H9 (cell line): ENCODE measurements at regions not wholly inside any gene's neighbourhood (a gene's known extent, or its start where the extent isn't known, plus 50 kb on each side); places are given as distances from the start of the nearest gene placed in this dataset.

Experiments used
- DNase-seq: peaks from one replicate; pipeline ENCODE4 v3.0.0-alpha.2; 2017
- H2AFZ ChIP-seq: one replicate; pipeline ENCODE4 v1.6.1; 2013; ENCODE audit warnings: mild to moderate bottlenecking, low read length, control low read depth, moderate library complexity
- H2AK5ac ChIP-seq: 2 replicates; pipeline ENCODE4 v1.6.1; 2013; ENCODE audit warnings: low read length, control low read depth, mixed read lengths; ENCODE audit not compliant: insufficient read length
- H2BK120ac ChIP-seq: one replicate; pipeline ENCODE4 v1.6.1; 2013; ENCODE audit warnings: low read depth, mild to moderate bottlenecking, low read length, control low read depth, inconsistent platforms; ENCODE audit not compliant: poor library complexity, severe bottlenecking
- H2BK12ac ChIP-seq: 2 replicates; pipeline ENCODE4 v1.6.1; 2013; ENCODE audit warnings: low read length, control low read depth, mixed read lengths, low read depth; ENCODE audit not compliant: insufficient read length
- H2BK15ac ChIP-seq: 2 replicates; pipeline ENCODE4 v1.6.1; 2013; ENCODE audit warnings: low read depth, low read length, control low read depth
- H2BK20ac ChIP-seq: one replicate; pipeline ENCODE4 v1.6.1; 2013; ENCODE audit warnings: low read depth, mild to moderate bottlenecking, low read length, control low read depth, inconsistent platforms; ENCODE audit not compliant: poor library complexity, severe bottlenecking
- H2BK5ac ChIP-seq: 2 replicates; pipeline ENCODE4 v1.6.1; 2013; ENCODE audit warnings: low read length, control low read depth, mixed read lengths; ENCODE audit not compliant: insufficient read length
- H3K14ac ChIP-seq: 2 replicates; pipeline ENCODE4 v1.6.1; 2013; ENCODE audit warnings: low read length, control low read depth; ENCODE audit not compliant: insufficient read depth
- H3K18ac ChIP-seq: 2 replicates; pipeline ENCODE4 v1.6.1; 2013; ENCODE audit warnings: low read depth, mild to moderate bottlenecking, mixed read lengths, low read length, control low read depth; ENCODE audit not compliant: insufficient read length
- H3K23ac ChIP-seq: 2 replicates; pipeline ENCODE4 v1.6.1; 2013; ENCODE audit warnings: low read length, control low read depth, mixed read lengths, low read depth; ENCODE audit not compliant: insufficient read length
- H3K23me2 ChIP-seq: 2 replicates; pipeline ENCODE4 v1.6.1; 2013; ENCODE audit warnings: low read depth, mild to moderate bottlenecking, mixed read lengths, low read length, control low read depth; ENCODE audit not compliant: insufficient read length, poor library complexity, severe bottlenecking
- H3K27ac ChIP-seq: 2 replicates; pipeline ENCODE4 v1.5.1; 2013; ENCODE audit warnings: low read length, control low read depth, mixed read lengths, low read depth; ENCODE audit not compliant: insufficient read length
- H3K27me3 ChIP-seq: 2 replicates; pipeline ENCODE4 v1.6.1; 2013; ENCODE audit warnings: low read length, control low read depth, inconsistent platforms; ENCODE audit not compliant: insufficient read depth
- H3K4ac ChIP-seq: 2 replicates; pipeline ENCODE4 v1.6.1; 2013; ENCODE audit warnings: low read depth, mild to moderate bottlenecking, control low read depth, inconsistent platforms, low read length, moderate library complexity
- H3K4me1 ChIP-seq: 2 replicates; pipeline ENCODE4 v1.6.1; 2013; ENCODE audit warnings: low read length, control low read depth, inconsistent platforms; ENCODE audit not compliant: insufficient read depth
- H3K4me2 ChIP-seq: 2 replicates; pipeline ENCODE4 v1.6.1; 2013; ENCODE audit warnings: low read length, control low read depth, mixed read lengths; ENCODE audit not compliant: insufficient read length, insufficient read depth
- H3K56ac ChIP-seq: 2 replicates; pipeline ENCODE4 v1.6.1; 2013; ENCODE audit warnings: low read depth, mild to moderate bottlenecking, mixed read lengths, low read length, control low read depth; ENCODE audit not compliant: insufficient read length
- H3K79me1 ChIP-seq: 2 replicates; pipeline ENCODE4 v1.6.1; 2013; ENCODE audit warnings: low read depth, mild to moderate bottlenecking, moderate library complexity, low read length, control low read depth, inconsistent platforms; ENCODE audit not compliant: insufficient read depth, poor library complexity, severe bottlenecking
- H3K79me2 ChIP-seq: 2 replicates; pipeline ENCODE4 v1.6.1; 2013; ENCODE audit warnings: low read length, control low read depth, inconsistent platforms; ENCODE audit not compliant: insufficient read depth
- H3K9ac ChIP-seq: 2 replicates; pipeline ENCODE4 v1.6.1; 2013; ENCODE audit warnings: low read length, control low read depth, mixed read lengths; ENCODE audit not compliant: insufficient read length; ENCODE audit errors: extremely low read depth
- H3K9me3 ChIP-seq: one replicate; pipeline ENCODE4 v1.6.1; 2013; ENCODE audit warnings: low read depth, low read length, inconsistent platforms; ENCODE audit not compliant: control insufficient read depth
- H3T11ph ChIP-seq: one replicate; pipeline ENCODE4 v1.6.1; 2013; ENCODE audit warnings: mild to moderate bottlenecking, low read length, control low read depth, inconsistent platforms
- H4K20me1 ChIP-seq: one replicate; pipeline ENCODE4 v1.6.1; 2013; ENCODE audit not compliant: control insufficient read depth, insufficient read length, insufficient read depth
- H4K5ac ChIP-seq: 2 replicates; pipeline ENCODE4 v1.6.1; 2013; ENCODE audit warnings: low read depth, mild to moderate bottlenecking, mixed read lengths, low read length, control low read depth; ENCODE audit not compliant: insufficient read length
- H4K8ac ChIP-seq: replicated peaks from 2 replicates; pipeline ENCODE4 v1.6.1; 2013; ENCODE audit warnings: low read length, control low read depth, mixed read lengths, low read depth; ENCODE audit not compliant: insufficient read length
- H4K91ac ChIP-seq: 2 replicates; pipeline ENCODE4 v1.6.1; 2013; ENCODE audit warnings: low read depth, mild to moderate bottlenecking, moderate library complexity, mixed read lengths, low read length, control low read depth; ENCODE audit not compliant: insufficient read length
- H3K27ac Mint-ChIP-seq, 3 experiments: 2 replicates in 2 of 3; 3 replicates in 1 of 3; pipeline ENCODE4 v1.8.0; 2020 to 2021; ENCODE audit warnings: mixed read lengths in 3 of 3, mild to moderate bottlenecking in 1 of 3, moderate library complexity in 1 of 3
- H3K27me3 Mint-ChIP-seq: 2 replicates; pipeline ENCODE4 v1.8.0; 2021; ENCODE audit warnings: low read depth, mild to moderate bottlenecking, moderate library complexity, mixed read lengths
- H3K36me3 Mint-ChIP-seq, 3 experiments: 2 replicates in 2 of 3; 3 replicates in 1 of 3; pipeline ENCODE4 v1.8.0; 2020 to 2021; ENCODE audit warnings: low read depth in 3 of 3, mixed read lengths in 3 of 3; ENCODE audit not compliant: insufficient read depth in 1 of 3
- H3K4me1 Mint-ChIP-seq, 2 experiments: 2 replicates each; pipeline ENCODE4 v1.8.0; 2020; ENCODE audit warnings: mixed read lengths in 2 of 2
- H3K4me3 Mint-ChIP-seq, 2 experiments: 2 replicates in 1 of 2; 3 replicates in 1 of 2; pipeline ENCODE4 v1.8.0; 2020 to 2021; ENCODE audit warnings: mild to moderate bottlenecking in 2 of 2, mixed read lengths in 2 of 2, moderate library complexity in 1 of 2
- H3K9me3 Mint-ChIP-seq, 2 experiments: 2 replicates in 1 of 2; 3 replicates in 1 of 2; pipeline ENCODE4 v1.8.0; 2020; ENCODE audit warnings: mild to moderate bottlenecking in 2 of 2, mixed read lengths in 2 of 2, moderate library complexity in 1 of 2
- CTCF ChIP-seq: fragments of 200-600 bp; sonication (generic); conservative IDR thresholded peaks from 3 replicates; pipeline ENCODE4 v1.8.0; 2021; ENCODE audit warnings: antibody characterized with exemption, mild to moderate bottlenecking
- WGBS: extraction: QIAGEN DNeasy Blood & Tissue Kit; methylation state at CpG from one replicate; pipeline ENCODE4 v1.1.7; 2013; ENCODE audit warnings: missing lambda C conversion rate, low lambda C conversion rate, mixed read lengths; ENCODE audit not compliant: insufficient read length; ENCODE audit errors: extremely low coverage; 5-methylcytosine and 5-hydroxymethylcytosine counted together

GRCh38 chr2:59874361-59874760 is 679.1 kb downstream of the BCL11A start:
- Histone ChIP-seq H3K23ac (no peak overlapping the region), H3K18ac (no peak overlapping the region), H2BK12ac (no peak overlapping the region), H3T11ph (no peak overlapping the region), H3K79me2 (no peaks in the 10 kb centered on the region), H2BK15ac (no peak overlapping the region), H2BK5ac (no peak overlapping the region), H3K27ac (no peak overlapping the region), H3K56ac (no peak overlapping the region), H3K4me1 (peaks cover 3% of the 10 kb centered on the region; the same call in 1 of the 2 replicates), H3K27me3 (no peaks in the 10 kb centered on the region), H4K8ac (no peak overlapping the region), H3K9ac (no peak overlapping the region), H3K79me1 (no peaks in the 10 kb centered on the region), H3K14ac (no peak overlapping the region), H3K4ac (no peak overlapping the region), H3K9me3 (no peaks in the 10 kb centered on the region), H2AFZ (no peak overlapping the region), H4K20me1 (no peaks in the 10 kb centered on the region), H2BK120ac (no peak overlapping the region), H3K23me2 (no peaks in the 10 kb centered on the region), H3K4me2 (no peak overlapping the region), H4K91ac (no peak overlapping the region), H2BK20ac (no peak overlapping the region), H2AK5ac (no peak overlapping the region), H4K5ac (no peak overlapping the region)
- no peak for TF ChIP-seq CTCF
- no peak overlapping the region for H3K27ac Mint-ChIP-seq
- WGBS, result no CpG with 5 or more reads among the region's 7 CpGs
- no peak for DNase-seq
- H3K4me1 Mint-ChIP-seq, result peaks cover 12 to 16% of the 10 kb centered on the region in 2 experiments
- no peaks in the 10 kb centered on the region for H3K36me3 Mint-ChIP-seq
- no peaks in the 10 kb centered on the region for H3K27me3 Mint-ChIP-seq
- no peak overlapping the region for H3K4me3 Mint-ChIP-seq
- no peaks in the 10 kb centered on the region for H3K9me3 Mint-ChIP-seq
